ENCODE measurements at regions not wholly inside any gene's neighbourhood (a gene's known extent, or its start where the extent isn't known, plus 50 kb on each side); places are given as distances from the start of the nearest gene placed in this dataset.

GRCh38 chr14:101201535-101202151 is 298.1 kb upstream of the RTL1 start:
- Histone ChIP-seq H3K4me1 (no peaks in the 10 kb centered on the region), H3K36me3 (no peaks in the 10 kb centered on the region), H3K4me3 (no peak overlapping the region), H3K9me3 (peaks cover 0 to 42% (median 12%) of the 10 kb centered on the region in 11 donors), H3K27me3 (peaks cover 0 to 6% (median 0%) of the 10 kb centered on the region in 7 donors), H3K27ac (no peak overlapping the region)
- 87% methylated on average over 18 of the region's 18 CpGs for WGBS, 2 donors
- ATAC-seq (no peak), DNase-seq (no peak)
- no peak for TF ChIP-seq CTCF (IDR thresholded peaks at IDR 0.05)
- intact Hi-C loops (cut with DNase I), result no loop called here

- no peak for ATAC-seq
- no peaks in the 10 kb centered on the region for H3K36me3 ChIP-seq
- H3K4me3 ChIP-seq, result no peak overlapping the region
- TF ChIP-seq CTCF (IDR thresholded peaks at IDR 0.05), result no peak
- whole genome bisulfite sequencing, 2 donors, result 85 to 86% methylated on average over 25 of the region's 25 CpGs
- H3K27ac ChIP-seq, result no peak overlapping the region
- H3K27me3 ChIP-seq, result peaks cover 0 to 4% (median 0%) of the 10 kb centered on the region in 7 donors
- DNase-seq, result no peak
- H3K4me1 ChIP-seq, result no peaks in the 10 kb centered on the region
- intact Hi-C loops (cut with DNase I), result no loop called here
- peaks cover 0 to 53% (median 13%) of the 10 kb centered on the region in 11 donors for H3K9me3 ChIP-seq
Observed at GRCh38 chr14:101202627-101203404, 299.3 kb upstream of the RTL1 start.

GRCh38 chr14:101206556-101206955 is 303.0 kb upstream of the RTL1 start:
- peaks cover 0 to 91% (median 43%) of the 10 kb centered on the region in 11 donors for H3K9me3 ChIP-seq
- 75 to 82% methylated on average over 3 of the region's 3 CpGs for WGBS, 2 donors

GRCh38 chr14:101207041-101207440 is 303.5 kb upstream of the RTL1 start:
- Histone ChIP-seq H3K9me3 (peaks cover 0 to 91% (median 43%) of the 10 kb centered on the region in 11 donors), H3K27me3 (no peaks in the 10 kb centered on the region), H3K4me1 (no peaks in the 10 kb centered on the region), H3K4me3 (no peak overlapping the region), H3K27ac (no peak overlapping the region), H3K36me3 (no peaks in the 10 kb centered on the region)
- DNase-seq (no peak), ATAC-seq (no peak)
- no peak for TF ChIP-seq CTCF (IDR thresholded peaks at IDR 0.05)
- 86 to 96% methylated on average over 2 of the region's 2 CpGs for WGBS, 2 donors
- intact Hi-C loops (cut with DNase I), result no loop called here

More at GRCh38 chr14:101206556-101206955, 303.0 kb upstream of the RTL1 start:
- Histone ChIP-seq H3K27ac (no peak overlapping the region), H3K4me1 (no peaks in the 10 kb centered on the region), H3K4me3 (no peak overlapping the region), H3K27me3 (no peaks in the 10 kb centered on the region), H3K36me3 (no peaks in the 10 kb centered on the region)
- ATAC-seq (no peak), DNase-seq (no peak)
- TF ChIP-seq CTCF (IDR thresholded peaks at IDR 0.05), result no peak
- intact Hi-C loops (cut with DNase I), result no loop called here
